COR-L47 (cell line): ENCODE measurements at regions not wholly inside any gene's neighbourhood (a gene's known extent, or its start where the extent isn't known, plus 50 kb on each side); places are given as distances from the start of the nearest gene placed in this dataset.
"Not testable (repeated sequence)": the region's sequence is repeated elsewhere in the genome, so short reads cannot be mapped to it uniquely, and the experiment has no call there.

Experiments
- DNase-seq: peaks from one replicate; lab custom pipeline; 2025; lab: John Stamatoyannopoulos, UW

- no peak for DNase-seq
Observed at GRCh38 chr9:79387101-79387835, 184.5 kb upstream of the TLE4 start.

- no peak for DNase-seq
Observed at GRCh38 chr9:79390077-79390698, 181.6 kb upstream of the TLE4 start.

GRCh38 chr9:79390781-79391770 lies 180.7 kb upstream of the TLE4 start:
- no peak for DNase-seq

- DNase-seq: no peak
Observed at GRCh38 chr9:79395228-79395627, 176.5 kb upstream of the TLE4 start.

- DNase-seq: peak; percentile 64
Observed at GRCh38 chr9:79395755-79396154, 176.0 kb upstream of the TLE4 start.

GRCh38 chr9:79396168-79396567 lies 175.6 kb upstream of the TLE4 start:
- DNase-seq: no peak

- DNase-seq: no peak
Observed at GRCh38 chr9:79403495-79403894, 168.3 kb upstream of the TLE4 start.

- DNase-seq: no peak
Observed at GRCh38 chr9:79408200-79408599, 163.6 kb upstream of the TLE4 start.

- DNase-seq: no peak
Observed at GRCh38 chr9:79408617-79409016, 163.1 kb upstream of the TLE4 start.

- DNase-seq: no peak
Observed at GRCh38 chr9:79409182-79409823, 162.5 kb upstream of the TLE4 start.

- no peak for DNase-seq
Observed at GRCh38 chr9:79425840-79426239, 145.9 kb upstream of the TLE4 start.

GRCh38 chr9:79428422-79428821 lies 143.3 kb upstream of the TLE4 start:
- no peak for DNase-seq

GRCh38 chr9:79430619-79431018 lies 141.1 kb upstream of the TLE4 start:
- DNase-seq: no peak

- DNase-seq: no peak
Observed at GRCh38 chr9:79431019-79431679, 140.6 kb upstream of the TLE4 start.

GRCh38 chr9:79432485-79432884 lies 139.3 kb upstream of the TLE4 start:
- no peak for DNase-seq

- no peak for DNase-seq
Observed at GRCh38 chr9:79433703-79434102, 138.1 kb upstream of the TLE4 start.

GRCh38 chr9:79439221-79439620 lies 132.5 kb upstream of the TLE4 start:
- not testable (repeated sequence) for DNase-seq

- no peak for DNase-seq
Observed at GRCh38 chr9:79446523-79447307, 125.0 kb upstream of the TLE4 start.

- no peak for DNase-seq
Observed at GRCh38 chr9:79447308-79447605, 124.5 kb upstream of the TLE4 start.

- no peak for DNase-seq
Observed at GRCh38 chr9:79447762-79448161, 124.0 kb upstream of the TLE4 start.

GRCh38 chr9:79452265-79452664 lies 119.5 kb upstream of the TLE4 start:
- DNase-seq: no peak
